ENCODE measurements at regions not wholly inside any gene's neighbourhood (a gene's known extent, or its start where the extent isn't known, plus 50 kb on each side); places are given as distances from the start of the nearest gene placed in this dataset.

GRCh38 chr16:85525420-85526184, 87.5 kb upstream of the GSE1 start:
- in situ Hi-C loops (cut with HindIII; ENCODE audit: low pct_unique_long_range_greater_than_20kb, low sequenced_read_pairs): no loop called here
- no peaks in the 10 kb centered on the region for H3K9me3 ChIP-seq (ENCODE audit: control insufficient read depth, insufficient read depth, low read depth, low read length)
- ChIA-PET POLR2A (no interaction called here), CTCF (no interaction called here)
- peaks cover 61% of the 10 kb centered on the region for H3K4me1 ChIP-seq (ENCODE audit: control insufficient read depth, insufficient read depth, low read length)
- no peaks in the 10 kb centered on the region for H3K27me3 ChIP-seq (ENCODE audit: control insufficient read depth, insufficient read depth, low read length)
- intact Hi-C loops (cut with micrococcal nuclease; ENCODE audit: unreplicated experiment): no loop called here
- TF ChIP-seq TCF7L2 (IDR thresholded peaks at IDR 0.05; ENCODE audit: low read depth, low read length) (no peak), POLR2AphosphoS5 (IDR thresholded peaks at IDR 0.05; ENCODE audit: low read depth, low read length) (no peak), SIN3A (IDR thresholded peaks at IDR 0.05; ENCODE audit: borderline replicate concordance, insufficient read depth, low read depth, low read length) (no peak)
- TF ChIP-seq, protein P1, sequence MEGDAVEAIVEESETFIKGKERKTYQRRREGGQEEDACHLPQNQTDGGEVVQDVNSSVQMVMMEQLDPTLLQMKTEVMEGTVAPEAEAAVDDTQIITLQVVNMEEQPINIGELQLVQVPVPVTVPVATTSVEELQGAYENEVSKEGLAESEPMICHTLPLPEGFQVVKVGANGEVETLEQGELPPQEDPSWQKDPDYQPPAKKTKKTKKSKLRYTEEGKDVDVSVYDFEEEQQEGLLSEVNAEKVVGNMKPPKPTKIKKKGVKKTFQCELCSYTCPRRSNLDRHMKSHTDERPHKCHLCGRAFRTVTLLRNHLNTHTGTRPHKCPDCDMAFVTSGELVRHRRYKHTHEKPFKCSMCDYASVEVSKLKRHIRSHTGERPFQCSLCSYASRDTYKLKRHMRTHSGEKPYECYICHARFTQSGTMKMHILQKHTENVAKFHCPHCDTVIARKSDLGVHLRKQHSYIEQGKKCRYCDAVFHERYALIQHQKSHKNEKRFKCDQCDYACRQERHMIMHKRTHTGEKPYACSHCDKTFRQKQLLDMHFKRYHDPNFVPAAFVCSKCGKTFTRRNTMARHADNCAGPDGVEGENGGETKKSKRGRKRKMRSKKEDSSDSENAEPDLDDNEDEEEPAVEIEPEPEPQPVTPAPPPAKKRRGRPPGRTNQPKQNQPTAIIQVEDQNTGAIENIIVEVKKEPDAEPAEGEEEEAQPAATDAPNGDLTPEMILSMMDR (IDR thresholded peaks at IDR 0.05): no peak
- TF ChIP-seq, protein P2, sequence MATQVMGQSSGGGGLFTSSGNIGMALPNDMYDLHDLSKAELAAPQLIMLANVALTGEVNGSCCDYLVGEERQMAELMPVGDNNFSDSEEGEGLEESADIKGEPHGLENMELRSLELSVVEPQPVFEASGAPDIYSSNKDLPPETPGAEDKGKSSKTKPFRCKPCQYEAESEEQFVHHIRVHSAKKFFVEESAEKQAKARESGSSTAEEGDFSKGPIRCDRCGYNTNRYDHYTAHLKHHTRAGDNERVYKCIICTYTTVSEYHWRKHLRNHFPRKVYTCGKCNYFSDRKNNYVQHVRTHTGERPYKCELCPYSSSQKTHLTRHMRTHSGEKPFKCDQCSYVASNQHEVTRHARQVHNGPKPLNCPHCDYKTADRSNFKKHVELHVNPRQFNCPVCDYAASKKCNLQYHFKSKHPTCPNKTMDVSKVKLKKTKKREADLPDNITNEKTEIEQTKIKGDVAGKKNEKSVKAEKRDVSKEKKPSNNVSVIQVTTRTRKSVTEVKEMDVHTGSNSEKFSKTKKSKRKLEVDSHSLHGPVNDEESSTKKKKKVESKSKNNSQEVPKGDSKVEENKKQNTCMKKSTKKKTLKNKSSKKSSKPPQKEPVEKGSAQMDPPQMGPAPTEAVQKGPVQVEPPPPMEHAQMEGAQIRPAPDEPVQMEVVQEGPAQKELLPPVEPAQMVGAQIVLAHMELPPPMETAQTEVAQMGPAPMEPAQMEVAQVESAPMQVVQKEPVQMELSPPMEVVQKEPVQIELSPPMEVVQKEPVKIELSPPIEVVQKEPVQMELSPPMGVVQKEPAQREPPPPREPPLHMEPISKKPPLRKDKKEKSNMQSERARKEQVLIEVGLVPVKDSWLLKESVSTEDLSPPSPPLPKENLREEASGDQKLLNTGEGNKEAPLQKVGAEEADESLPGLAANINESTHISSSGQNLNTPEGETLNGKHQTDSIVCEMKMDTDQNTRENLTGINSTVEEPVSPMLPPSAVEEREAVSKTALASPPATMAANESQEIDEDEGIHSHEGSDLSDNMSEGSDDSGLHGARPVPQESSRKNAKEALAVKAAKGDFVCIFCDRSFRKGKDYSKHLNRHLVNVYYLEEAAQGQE (IDR thresholded peaks at IDR 0.05; ENCODE audit: insufficient read depth in 1 of 2, low read depth in 2 of 2, low read length in 1 of 2): no peak
- ATAC-seq: no peak; the same call in 1 of the 2 replicates
- peak overlapping the region; percentile 86 for H3K27ac ChIP-seq (ENCODE audit: low read length)
- BruUV-seq (replicated peaks): no TSS peak
- DNase-seq (ENCODE audit: low read depth, low spot score): no peak
- H3K36me3 ChIP-seq (ENCODE audit: control insufficient read depth, insufficient read depth, low read length): no peaks in the 10 kb centered on the region
- H3K4me3 ChIP-seq (ENCODE audit: low read depth in 2 of 2, low read length in 2 of 2): no peak overlapping the region

DNA sequence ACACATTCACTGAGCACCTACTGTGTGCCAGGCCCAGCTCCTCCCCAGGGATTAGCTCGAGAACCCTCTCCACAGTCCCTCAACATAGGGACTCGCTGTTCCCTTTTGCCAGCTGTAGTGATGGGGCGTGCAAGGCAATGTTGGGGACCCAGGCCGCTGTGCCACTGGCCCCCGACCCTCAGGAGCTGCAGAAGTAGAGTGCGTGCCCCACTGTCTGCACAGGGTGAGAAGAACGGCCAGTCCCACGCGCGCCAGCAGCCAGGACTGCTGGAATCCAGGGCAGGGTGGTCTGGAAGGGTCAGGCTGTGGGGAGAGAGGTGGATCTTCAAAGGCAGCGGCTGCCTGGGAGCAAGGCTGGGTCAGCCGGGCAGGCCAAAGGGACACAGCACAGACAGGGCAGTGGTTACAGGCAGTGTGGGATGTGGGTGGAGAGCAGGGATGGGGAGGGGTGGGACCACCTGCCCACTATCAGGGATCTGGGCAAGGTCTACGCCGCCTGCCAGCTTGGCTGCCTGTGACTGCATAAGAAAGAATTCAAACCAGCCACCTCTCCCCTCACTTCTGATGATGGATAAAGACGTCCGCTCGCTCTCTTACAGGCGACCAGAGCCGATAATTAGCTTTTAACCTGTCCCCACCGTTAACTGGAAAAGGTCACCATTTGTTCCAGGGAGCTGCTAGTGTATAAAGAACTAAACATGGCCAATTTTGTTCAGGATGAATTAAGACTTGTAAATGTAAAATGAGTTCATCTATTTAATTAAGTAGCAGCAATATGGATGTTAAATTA, 86.7 kb upstream of the GSE1 start:
- TF ChIP-seq, protein P1 (IDR thresholded peaks at IDR 0.05): no peak
- no peak for TF ChIP-seq SIN3A (IDR thresholded peaks at IDR 0.05; ENCODE audit: borderline replicate concordance, insufficient read depth, low read depth, low read length)
- TF ChIP-seq, protein P2 (IDR thresholded peaks at IDR 0.05; ENCODE audit: insufficient read depth in 1 of 2, low read depth in 2 of 2, low read length in 1 of 2): no peak
- no peak for TF ChIP-seq POLR2AphosphoS5 (IDR thresholded peaks at IDR 0.05; ENCODE audit: low read depth, low read length)
- no peak for TF ChIP-seq TCF7L2 (IDR thresholded peaks at IDR 0.05; ENCODE audit: low read depth, low read length)
- ChIA-PET POLR2A (no interaction called here), CTCF (no interaction called here)
- Histone ChIP-seq H3K9me3 (ENCODE audit: control insufficient read depth, insufficient read depth, low read depth, low read length) (no peaks in the 10 kb centered on the region), H3K27me3 (ENCODE audit: control insufficient read depth, insufficient read depth, low read length) (no peaks in the 10 kb centered on the region), H3K27ac (ENCODE audit: low read length) (peak overlapping the region; percentile 86; the same call in 1 of the 2 replicates), H3K36me3 (ENCODE audit: control insufficient read depth, insufficient read depth, low read length) (no peaks in the 10 kb centered on the region), H3K4me1 (ENCODE audit: control insufficient read depth, insufficient read depth, low read length) (peaks cover 57% of the 10 kb centered on the region), H3K4me3 (ENCODE audit: low read depth in 2 of 2, low read length in 2 of 2) (no peak overlapping the region)
- ATAC-seq: no peak
- in situ Hi-C loops (cut with HindIII; ENCODE audit: low pct_unique_long_range_greater_than_20kb, low sequenced_read_pairs): no loop called here
- intact Hi-C loops (cut with micrococcal nuclease; ENCODE audit: unreplicated experiment): no loop called here
- no TSS peak for BruUV-seq (replicated peaks)
- DNase-seq (ENCODE audit: low read depth, low spot score): no peak
